ENCODE measurements at regions not wholly inside any gene's neighbourhood (a gene's known extent, or its start where the extent isn't known, plus 50 kb on each side); places are given as distances from the start of the nearest gene placed in this dataset.

DNA sequence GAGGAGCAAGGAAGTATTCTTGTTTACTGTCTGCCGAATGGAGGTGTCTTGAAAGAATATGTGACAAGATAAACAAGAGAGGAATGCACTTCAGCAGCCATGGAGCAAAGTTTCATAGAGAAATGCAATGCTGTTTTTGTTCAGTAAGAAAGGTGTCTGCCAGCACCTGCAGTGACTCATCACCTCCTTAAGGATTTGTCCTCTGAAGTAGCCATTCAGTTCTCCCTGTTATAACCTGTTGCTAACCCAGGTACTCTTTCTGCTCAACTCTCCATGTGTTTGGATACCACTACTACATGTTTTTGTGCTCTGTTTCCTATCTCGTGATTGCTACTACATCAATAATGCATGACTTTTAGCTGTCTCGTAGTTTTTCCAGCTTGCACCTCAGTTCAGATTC is 328.9 kb downstream of the CHL1 start:
- TF ChIP-seq POLR2A (IDR thresholded peaks at IDR 0.05; ENCODE audit: low read depth, low read length), result no peak
- TF ChIP-seq TAF1 (IDR thresholded peaks at IDR 0.05; ENCODE audit: low read depth, low read length), result no peak
- TF ChIP-seq POLR2AphosphoS5 (IDR thresholded peaks at IDR 0.05; ENCODE audit: low read depth, low read length), result no peak
- no peak for TF ChIP-seq SPI1 (IDR thresholded peaks at IDR 0.05; ENCODE audit: low read depth, low read length)
